HG03159 (cell line): ENCODE measurements at regions not wholly inside any gene's neighbourhood (a gene's known extent, or its start where the extent isn't known, plus 50 kb on each side); places are given as distances from the start of the nearest gene placed in this dataset.
A peak's percentile ranks its signal among the peaks of the same experiment; 100 is the strongest.

Experiments used
- ATAC-seq: cut with Tn5 transposase; IDR thresholded peaks from one replicate; pipeline ENCODE4 v1.9.1; 2021; ENCODE audit warnings: mild to moderate bottlenecking, moderate library complexity; ENCODE audit not compliant: unreplicated experiment

DNA sequence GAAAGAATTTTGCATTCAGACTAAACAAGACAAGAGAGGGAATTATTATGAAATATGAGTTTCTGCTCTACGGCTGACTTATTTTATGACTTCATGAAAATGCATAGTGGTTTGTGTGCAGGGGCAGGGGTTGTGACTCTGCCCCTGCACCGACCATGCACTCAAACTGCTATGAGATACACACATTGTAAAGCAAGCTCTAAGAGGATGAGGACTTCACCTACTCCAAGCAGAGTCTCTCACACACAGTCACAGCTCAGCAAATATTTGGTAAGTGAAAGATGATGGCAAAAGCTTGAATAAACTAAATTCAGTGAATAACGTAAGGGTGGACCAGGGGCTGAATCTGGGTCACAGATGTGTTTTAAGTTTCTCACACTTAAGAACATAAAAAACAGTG lies 542.9 kb downstream of the PRELID2 start:
- no peak for ATAC-seq

DNA sequence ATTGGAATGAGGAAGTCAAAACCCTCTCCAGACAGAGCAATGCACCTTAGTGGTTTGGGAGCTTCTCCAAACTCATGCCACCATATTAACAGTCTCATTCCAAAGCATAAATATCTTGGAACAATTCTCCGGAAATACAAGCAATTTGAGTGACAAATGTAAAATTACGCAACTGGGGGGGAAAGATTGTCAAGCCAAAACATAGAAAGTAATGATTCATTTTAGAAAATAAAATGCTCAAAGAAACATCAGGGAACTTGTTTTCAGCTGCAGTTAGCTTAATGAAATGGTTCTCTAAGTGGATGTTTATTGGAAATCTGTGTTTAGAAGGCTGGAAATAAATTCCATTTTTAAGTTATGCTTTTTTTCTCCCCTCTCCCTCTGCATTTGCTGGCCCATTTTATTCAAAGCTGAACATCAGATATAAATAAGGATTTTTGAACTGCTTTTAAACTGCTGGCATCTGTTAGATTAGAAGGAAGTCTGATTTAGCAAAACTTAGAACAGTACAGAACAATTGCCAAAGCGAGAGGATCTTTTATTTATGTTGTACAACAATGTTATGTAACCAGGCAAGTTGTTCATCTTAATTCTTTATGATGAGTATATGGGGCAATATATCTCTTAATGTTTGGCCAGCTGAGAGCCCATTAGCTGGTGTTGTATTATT lies 551.9 kb downstream of the PRELID2 start:
- ATAC-seq = no peak

DNA sequence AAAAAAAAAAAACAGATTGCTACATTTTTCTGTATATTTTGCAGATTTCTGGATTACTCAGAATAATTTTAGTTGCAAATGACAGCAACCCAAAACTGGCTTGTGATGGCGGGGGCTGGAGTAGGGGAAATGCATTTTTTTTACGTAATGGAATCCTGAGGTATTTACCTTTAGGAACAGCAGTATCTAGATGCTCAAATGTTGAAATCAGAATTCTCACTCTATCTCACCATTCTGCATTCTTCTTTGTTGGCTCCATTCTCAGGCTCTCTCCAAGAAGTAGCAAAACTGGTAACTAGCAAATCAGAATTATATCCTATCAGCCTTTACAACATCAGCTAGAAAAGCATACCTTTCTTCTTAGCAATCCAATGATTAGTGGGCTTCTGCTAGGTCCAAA lies 554.3 kb downstream of the PRELID2 start:
- no peak for ATAC-seq

DNA sequence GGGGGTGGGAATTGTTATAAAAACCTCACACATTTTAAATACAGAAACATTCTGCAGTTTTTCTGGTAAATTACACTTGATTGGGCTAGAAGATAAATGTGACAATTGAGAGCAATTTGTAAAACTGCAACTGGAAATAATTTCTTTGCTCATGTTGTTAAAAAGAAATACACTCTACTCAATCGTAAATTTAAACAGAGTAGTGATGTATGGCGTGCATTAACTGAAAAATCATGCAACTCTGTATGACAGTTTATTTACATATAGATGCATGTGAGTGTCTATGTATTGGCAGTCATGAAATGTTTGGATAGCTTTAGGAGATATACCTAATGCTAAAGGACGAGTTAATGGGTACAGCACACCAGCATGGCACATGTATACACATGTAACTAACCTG lies 554.9 kb downstream of the PRELID2 start:
- ATAC-seq = no peak

DNA sequence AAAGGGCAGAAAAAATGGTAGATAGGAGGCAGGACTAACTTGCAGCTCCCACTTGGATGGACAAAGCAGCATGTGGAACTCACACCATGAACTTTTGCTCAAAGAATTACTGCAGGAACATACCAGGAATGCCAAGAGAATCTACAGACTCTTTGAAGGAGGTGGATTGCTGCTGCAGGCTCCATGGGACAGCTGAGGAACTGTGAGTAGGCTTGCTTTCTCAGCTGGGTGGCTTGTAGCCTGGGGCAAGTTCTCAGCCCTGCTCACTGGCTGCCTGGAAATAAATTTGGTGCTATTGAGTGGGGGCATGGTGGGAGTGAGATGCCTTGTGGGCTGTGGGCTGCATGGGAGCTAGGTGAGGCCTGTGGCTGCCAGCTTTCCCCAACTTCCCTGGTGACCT lies 574.5 kb downstream of the PRELID2 start:
- ATAC-seq = no peak

DNA sequence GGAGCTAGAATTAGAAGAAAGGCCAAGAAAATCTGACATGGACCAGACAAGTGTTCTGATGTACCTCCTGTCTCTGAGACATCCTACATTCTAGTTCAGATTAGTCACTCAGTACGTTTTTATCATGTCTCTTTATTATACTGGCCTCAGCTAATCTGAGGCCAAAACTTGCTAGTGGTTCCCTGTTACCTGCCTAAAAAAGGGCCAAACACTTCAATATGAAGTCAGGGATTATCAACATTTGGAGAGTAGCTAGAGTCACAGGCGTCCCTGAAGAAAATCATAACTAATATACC lies 587.4 kb downstream of the PRELID2 start:
- no peak for ATAC-seq

DNA sequence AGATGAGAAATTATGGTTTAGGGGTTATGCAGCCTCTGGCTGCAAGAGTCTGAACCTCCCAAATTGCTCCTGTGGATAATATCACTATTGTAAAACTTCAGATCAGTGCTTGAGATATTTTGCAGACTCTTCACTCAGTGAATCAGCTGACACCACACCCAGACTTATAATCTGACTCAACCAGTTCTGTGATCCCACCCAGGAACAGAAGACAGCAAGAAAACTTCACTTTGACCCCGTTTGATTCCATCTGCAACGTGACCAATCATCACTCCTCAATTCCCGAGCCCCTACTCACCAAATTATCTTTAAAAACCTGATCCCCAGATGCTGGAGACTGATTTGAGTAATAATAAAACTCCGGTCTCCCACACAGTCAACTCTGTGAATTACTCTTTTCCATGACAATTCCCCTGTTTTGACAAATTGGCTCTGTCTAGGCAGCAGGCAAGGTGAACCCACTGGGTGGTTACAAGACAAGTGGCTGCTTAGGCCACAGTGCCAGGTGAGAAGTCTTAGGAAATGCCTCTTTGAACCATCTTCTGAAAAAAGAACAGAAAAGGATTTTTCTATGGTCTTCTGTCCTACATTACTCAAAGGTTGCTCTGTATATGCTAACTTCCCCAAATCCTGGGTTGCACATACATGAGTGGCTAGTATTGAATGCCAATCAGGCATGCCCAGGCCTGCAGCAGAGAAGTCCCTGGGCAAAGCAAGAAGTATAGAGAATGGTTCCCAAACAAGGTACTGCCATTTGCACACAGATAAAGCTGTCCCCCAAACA lies 588.0 kb downstream of the PRELID2 start:
- ATAC-seq = no peak

DNA sequence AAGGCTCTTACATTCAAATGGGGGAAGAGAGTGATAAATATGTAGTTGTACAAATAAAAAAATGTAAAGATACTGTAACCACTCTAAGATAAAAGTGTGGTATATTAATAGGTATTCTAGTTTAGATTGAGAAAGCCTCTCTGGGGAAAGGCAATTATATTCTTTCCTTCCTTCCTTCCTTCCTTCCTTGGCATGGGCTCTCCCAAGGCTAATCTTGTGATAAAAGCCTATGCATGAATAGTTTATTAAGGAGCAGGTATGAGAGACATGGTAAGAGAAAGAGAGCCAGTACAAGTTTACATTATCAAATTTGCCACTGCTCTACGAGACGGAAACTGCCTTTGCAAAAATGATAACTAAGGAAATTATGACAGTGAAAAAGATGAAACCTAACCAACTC lies 588.8 kb downstream of the PRELID2 start:
- no peak for ATAC-seq

DNA sequence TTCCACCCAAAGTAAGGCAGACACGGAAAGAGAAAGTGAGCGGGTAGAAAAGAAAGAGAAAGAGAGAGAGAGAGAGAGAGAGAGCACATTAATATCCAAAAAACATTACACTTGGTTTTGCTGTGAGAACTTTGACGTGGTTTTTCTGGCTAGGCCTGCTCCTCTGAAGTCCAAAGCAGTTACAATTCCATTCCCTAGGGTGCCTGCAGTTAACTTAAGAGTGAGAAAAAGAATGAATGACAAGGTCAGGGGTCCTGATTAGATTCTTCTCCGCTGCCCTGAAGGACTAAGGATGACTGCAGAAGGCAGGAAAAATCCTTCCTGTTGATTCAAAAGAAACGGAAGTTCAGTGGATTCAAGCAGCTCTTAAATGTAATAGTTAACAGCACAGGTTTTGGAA lies 589.8 kb downstream of the PRELID2 start:
- ATAC-seq = no peak

DNA sequence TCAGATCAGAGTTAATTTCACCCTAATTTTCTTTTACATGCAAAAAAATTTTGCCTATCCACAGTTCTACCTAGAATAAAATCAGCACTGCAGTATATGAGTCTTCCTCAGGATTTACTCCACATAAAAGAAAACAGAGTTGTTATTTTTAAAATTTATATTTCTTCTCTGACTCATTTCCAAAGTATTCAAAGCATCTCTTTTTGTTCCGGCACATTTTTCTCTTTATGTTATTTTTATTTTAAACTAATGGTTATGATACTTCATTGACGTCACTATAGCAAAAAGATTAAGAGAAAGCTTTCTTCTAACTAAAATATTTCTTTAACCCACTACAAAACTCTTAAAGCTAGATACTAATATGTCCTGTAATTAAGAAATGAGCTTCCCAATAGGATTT lies 590.4 kb downstream of the PRELID2 start:
- ATAC-seq = no peak

DNA sequence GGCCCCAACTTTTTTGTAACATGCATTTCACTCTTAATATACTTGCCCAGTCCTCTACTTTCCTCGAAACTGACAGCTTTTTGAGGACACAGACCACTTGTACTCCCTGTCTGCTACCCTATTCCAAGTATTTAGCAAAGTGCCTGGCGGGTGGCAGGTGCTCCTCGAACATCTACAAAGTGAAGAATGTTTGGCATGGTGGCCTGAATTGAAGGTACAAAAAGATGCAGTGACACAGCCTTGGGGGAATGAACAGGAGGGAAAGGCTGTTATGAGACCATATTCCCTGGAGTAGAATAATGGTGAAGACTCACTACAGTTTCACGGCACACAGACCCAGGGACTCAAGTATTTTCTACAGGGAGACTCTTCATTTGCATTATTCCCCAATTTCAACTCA lies 590.9 kb downstream of the PRELID2 start:
- ATAC-seq = no peak

DNA sequence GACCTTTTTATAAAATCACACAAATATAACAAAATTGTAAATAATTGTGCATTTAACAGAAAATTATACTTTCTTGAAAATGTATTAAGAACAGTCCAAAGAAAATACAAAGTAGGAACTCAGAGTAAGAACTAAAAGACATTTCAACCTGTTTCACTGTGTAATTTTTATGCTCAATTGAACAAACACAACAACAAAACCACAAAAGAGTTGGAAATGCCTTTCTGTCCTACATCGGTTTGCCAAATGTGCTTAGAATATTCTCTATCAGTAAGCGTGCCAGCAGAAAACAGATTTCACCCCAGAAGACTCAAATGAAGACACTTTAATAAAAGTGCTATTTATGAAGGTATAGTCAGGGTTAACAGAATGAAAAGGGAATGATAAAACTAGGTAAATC lies 592.1 kb downstream of the PRELID2 start:
- ATAC-seq = no peak

DNA sequence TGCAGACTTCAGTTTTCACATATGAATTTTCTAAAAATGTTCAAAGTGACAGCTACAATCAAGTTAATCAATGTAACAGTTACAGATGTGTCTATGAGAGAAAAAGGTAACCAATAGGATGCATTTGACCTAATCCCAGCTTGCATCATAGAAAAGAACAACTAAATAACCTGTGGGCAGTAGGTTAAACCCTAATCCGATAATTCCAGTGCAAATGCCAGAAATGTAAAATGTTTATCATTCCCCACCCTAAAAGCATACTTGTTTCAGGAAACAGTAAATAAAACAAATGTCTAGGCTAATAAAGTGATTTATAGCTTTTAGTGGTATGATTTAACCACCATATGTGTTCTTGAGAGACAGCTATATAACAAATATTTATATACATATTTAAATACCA lies 592.6 kb downstream of the PRELID2 start:
- no peak for ATAC-seq

DNA sequence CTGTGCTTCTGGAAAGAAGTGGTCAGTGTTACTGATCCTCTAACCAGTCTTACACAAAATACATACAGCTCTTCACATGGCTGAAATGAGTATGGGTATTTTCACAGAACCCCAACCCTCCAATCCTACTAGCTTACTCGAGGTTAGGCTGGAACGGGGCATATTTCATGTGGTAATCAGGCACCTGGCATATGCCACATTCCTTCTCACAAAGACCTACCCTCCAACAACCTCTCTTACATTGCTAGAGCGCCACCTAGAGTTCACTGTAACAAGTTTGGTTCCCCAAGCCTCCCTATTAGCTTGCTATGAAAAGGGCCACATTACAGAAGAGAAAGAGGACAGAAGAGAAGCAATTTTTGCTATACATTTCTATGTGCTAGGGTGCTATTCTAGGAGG lies 597.3 kb downstream of the PRELID2 start:
- ATAC-seq = peak; percentile 70

DNA sequence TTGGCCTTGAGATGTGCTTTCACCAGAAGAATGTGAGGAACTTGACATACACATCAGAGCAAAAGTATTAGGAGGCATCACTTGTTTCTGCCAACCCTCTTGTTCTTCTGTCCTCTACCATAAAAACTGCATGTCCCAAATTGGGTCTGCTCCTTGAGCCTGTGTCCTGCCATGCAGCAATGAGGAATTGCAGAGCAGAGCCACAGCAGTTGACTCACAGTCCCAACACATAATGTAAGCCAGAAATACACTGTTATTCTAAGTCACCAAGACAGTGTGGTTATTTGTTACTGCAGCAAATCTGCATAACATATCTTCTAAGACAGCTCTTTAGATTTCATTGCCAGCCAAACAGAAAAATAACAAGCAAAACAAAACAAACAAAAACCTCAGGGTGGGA lies 598.2 kb downstream of the PRELID2 start:
- no peak for ATAC-seq

DNA sequence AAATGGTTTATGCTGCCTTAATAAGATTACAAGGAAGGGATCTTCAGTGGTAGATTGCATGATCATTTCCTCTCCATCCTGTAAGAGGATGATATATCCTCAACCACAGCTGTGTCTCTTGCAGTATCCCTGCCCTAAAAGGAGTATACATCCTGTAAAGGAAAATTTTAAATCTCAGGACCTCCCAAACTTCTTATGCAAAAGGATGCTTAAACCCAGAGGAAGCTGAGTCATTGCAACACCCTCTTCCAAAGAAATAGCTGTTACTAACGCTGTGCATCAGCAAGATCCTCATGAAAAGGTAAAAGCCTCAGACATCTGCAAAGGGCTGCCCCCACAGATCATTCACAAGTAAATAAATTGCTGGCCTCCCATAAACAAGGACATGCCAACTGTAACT lies 599.0 kb downstream of the PRELID2 start:
- no peak for ATAC-seq

DNA sequence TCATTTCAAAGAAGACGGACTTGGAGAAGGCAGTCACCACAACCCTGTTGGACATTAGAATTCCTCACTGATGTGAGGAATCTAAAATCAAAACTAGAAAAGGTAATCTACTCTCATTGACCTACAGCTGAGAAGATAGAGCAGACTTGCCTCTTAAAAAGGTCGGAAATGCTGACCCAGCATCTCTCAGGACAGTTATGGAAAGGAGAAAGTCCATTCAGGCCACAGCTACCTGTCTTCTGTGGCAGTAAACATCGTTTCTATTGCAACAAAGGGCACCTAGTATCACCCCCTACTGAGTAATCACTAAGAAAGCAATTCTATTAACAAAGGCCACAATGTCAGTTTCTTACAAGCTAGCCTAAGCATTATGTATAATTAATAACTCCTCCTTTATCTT lies 601.7 kb downstream of the PRELID2 start:
- no peak for ATAC-seq

DNA sequence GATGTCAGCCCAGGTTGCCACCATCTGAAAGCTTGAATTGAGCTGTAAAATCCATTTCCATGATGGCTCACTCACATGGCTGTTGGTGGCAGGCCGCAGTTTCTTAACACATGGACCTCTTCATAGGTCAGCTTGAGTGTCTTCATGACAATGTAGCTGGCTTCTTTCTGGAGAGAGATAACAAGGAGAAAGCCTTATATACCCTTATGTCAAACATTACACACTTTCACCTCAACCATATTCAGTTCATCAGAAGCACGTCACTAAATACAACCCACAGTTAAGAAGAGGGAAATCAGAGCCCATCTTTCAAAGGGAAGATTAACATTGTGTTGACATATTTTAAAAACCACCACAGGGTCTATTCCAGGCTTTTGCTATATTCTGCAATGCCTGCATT lies 604.4 kb downstream of the PRELID2 start:
- no peak for ATAC-seq

DNA sequence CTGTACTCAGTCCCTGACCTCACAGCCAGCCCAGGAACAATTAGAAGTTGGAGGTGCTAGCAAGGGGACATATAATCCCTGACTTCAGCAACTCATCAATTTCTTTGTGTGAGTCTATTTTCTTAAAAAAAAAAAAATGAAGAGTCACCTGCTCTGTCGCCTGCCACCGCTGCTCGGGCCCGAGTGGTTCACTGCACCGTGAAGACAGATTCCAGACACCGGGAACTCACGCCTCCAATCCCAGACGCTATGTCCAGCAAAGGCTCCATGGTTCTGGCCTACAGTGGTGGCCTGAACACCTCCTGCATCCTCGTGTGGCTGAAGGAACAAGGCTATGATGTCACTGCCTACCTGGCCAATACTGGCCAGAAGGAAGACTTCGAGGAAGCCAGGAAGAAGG lies 606.6 kb downstream of the PRELID2 start:
- no peak for ATAC-seq

DNA sequence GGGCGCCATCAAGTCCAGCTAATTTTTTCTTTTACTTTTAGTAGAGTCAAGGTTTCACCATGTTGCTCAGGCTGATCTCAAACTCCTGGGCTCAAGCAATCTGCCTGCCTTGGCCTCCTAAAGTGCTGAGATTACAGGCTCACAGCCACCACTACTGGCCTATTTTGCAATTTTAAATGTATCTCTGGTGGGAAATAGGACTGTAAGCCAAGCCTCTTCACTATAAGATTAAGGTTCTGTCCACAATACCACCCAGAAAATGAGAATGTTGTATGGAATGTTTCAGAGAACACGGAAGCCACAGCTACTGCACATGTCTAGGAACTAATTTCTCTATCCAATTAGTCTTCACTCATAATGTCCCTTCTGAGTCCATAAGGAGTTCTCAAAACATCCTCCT lies 607.3 kb downstream of the PRELID2 start:
- ATAC-seq = no peak

DNA sequence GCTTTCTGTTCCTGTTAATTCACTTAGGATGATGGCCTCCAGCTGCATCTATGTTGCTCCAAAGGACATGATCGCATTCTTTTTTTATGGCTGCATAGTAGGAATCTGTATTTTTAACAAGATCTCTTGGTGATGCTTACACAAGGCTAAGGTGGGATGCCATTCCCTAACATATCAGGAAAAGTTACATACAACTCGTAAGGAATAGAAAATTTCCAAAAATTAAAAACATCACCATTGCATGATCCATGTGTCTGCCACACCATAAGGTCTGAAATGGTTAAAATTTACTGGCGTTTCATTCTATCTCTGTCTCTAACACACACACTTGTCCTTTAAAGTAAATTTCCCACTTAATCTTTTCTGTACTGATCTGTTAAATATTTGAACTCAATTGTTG lies 608.4 kb downstream of the PRELID2 start:
- no peak for ATAC-seq

DNA sequence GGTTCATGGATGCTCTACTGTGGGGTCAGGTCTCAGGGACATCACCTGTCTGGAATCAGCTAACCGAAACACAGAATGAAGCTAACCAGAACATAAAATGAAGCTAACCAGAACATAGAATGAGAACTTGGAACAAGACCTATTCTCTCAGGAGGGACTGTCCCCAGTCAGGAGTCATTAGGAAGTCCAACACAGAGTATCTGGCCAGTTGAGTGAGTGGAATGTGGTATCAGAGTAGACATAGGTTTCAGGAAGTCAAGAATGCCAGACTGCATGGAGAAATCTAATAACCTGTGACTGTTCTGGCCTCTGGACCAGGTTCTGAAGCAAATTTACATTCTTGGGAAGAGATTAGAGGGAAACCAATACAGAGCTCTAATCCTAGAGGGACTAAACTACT lies 609.6 kb downstream of the PRELID2 start:
- no peak for ATAC-seq

DNA sequence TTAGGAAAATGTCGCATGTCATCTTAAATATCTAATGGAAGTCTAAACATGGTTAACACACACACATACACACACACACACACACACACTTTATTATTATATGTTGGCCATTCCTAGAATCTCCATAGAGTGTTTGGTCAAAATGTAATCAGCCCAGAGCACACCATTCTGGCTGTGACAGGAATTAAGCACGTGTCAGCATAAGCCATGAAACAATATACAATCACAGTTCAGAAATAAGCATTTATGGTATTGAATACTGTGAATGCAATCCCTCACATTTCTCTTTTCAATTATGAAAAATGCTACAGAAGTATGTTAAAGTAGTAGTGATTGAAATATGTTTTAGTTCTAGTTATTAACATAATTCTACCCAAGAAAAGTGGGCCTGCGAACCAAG lies 611.6 kb downstream of the PRELID2 start:
- ATAC-seq = no peak
